H1 (cell line): ENCODE measurements at regions not wholly inside any gene's neighbourhood (a gene's known extent, or its start where the extent isn't known, plus 50 kb on each side); places are given as distances from the start of the nearest gene placed in this dataset.

ENCODE experiments used
- CTCF ChIA-PET: fragments of 300-600 bp; sonication (Branson Sonifier 250); formaldehyde crosslinking; loops from one replicate; lab custom pipeline; 2021; ENCODE audit not compliant: partially characterized antibody; lab: Charles Lee
- POLR2A ChIA-PET: fragments of 300-600 bp; sonication (Branson Sonifier 250); formaldehyde crosslinking; loops from one replicate; lab custom pipeline; 2021; ENCODE audit warnings: inconsistent platforms; ENCODE audit not compliant: partially characterized antibody; lab: Charles Lee
- DNase-seq, 2 experiments: peaks; one replicate each; pipeline versions ENCODE4 v3.0.0 to v3.0.0-alpha.2; 2010 to 2022; ENCODE audit warnings: low spot score in 2 of 2, low read depth in 1 of 2, mixed read lengths in 1 of 2
- FAIRE-seq: peaks from 2 replicates; lab custom pipeline; 2011; peaks lifted over from hg19 to GRCh38; lab: Jason Lieb, UNC
- H2AFZ ChIP-seq: 2 replicates; pipeline ENCODE4 v1.8.1; 2012; ENCODE audit warnings: low read length, inconsistent platforms
- H2AK5ac ChIP-seq: 2 replicates; pipeline ENCODE4 v1.6.1; 2013; ENCODE audit warnings: low read depth, low read length
- H2BK120ac ChIP-seq: replicated peaks from 2 replicates; pipeline ENCODE3; 2013; ENCODE audit warnings: low read depth, low read length, inconsistent platforms
- H2BK12ac ChIP-seq: 2 replicates; pipeline ENCODE4 v1.6.1; 2013; ENCODE audit warnings: low read depth, low read length
- H2BK15ac ChIP-seq: 2 replicates; pipeline ENCODE4 v1.6.1; 2013; ENCODE audit warnings: low read length
- H2BK20ac ChIP-seq: 2 replicates; pipeline ENCODE4 v1.6.1; 2013; ENCODE audit warnings: low read length
- H2BK5ac ChIP-seq: 2 replicates; pipeline ENCODE4 v1.6.1; 2013; ENCODE audit warnings: low read depth, low read length
- H3K14ac ChIP-seq: 2 replicates; pipeline ENCODE4 v1.6.1; 2013; ENCODE audit warnings: inconsistent platforms; ENCODE audit not compliant: insufficient read length
- H3K18ac ChIP-seq: 2 replicates; pipeline ENCODE4 v1.6.1; 2013; ENCODE audit warnings: low read length; ENCODE audit errors: extremely low read depth
- H3K23ac ChIP-seq: 2 replicates; pipeline ENCODE4 v1.6.1; 2013; ENCODE audit warnings: inconsistent platforms; ENCODE audit not compliant: insufficient read length
- H3K23me2 ChIP-seq: 2 replicates; pipeline ENCODE4 v1.6.1; 2013; ENCODE audit warnings: low read depth, low read length
- H3K27ac ChIP-seq: 2 replicates; pipeline ENCODE4 v1.6.1; 2011; ENCODE audit warnings: low read depth, low read length, inconsistent platforms
- H3K27me3 ChIP-seq, 4 experiments: replicated peaks in 1 of 4; 1 replicate in 1 of 4; 2 replicates in 3 of 4; pipeline versions ENCODE4 v1.6.1 to v1.8.1; 2011 to 2013; ENCODE audit warnings: low read length in 3 of 4, mild to moderate bottlenecking in 3 of 4, inconsistent platforms in 2 of 4, mixed read lengths in 2 of 4, moderate library complexity in 1 of 4; ENCODE audit not compliant: control insufficient read depth in 3 of 4, insufficient read depth in 3 of 4; ENCODE audit errors: extremely low read depth in 1 of 4
- H3K36me3 ChIP-seq, 4 experiments: 2 replicates each; pipeline versions ENCODE4 v1.6.1 to v1.8.1; 2011 to 2013; ENCODE audit warnings: mild to moderate bottlenecking in 4 of 4, low read length in 3 of 4, moderate library complexity in 2 of 4, control low read depth in 1 of 4, inconsistent platforms in 1 of 4; ENCODE audit not compliant: insufficient read depth in 4 of 4, control insufficient read depth in 2 of 4
- H3K4ac ChIP-seq: replicated peaks from 2 replicates; pipeline ENCODE3; 2013; ENCODE audit warnings: low read length, low read depth, mixed read lengths, inconsistent platforms; ENCODE audit not compliant: insufficient read length
- H3K4me1 ChIP-seq, 4 experiments: replicated peaks in 1 of 4; 1 replicate in 1 of 4; 2 replicates in 3 of 4; pipeline versions ENCODE4 v1.6.1 to v1.8.1; 2011 to 2013; ENCODE audit warnings: low read length in 3 of 4, inconsistent platforms in 2 of 4, mixed read lengths in 1 of 4; ENCODE audit not compliant: insufficient read depth in 4 of 4, control insufficient read depth in 3 of 4
- H3K4me2 ChIP-seq, 2 experiments: 2 replicates each; pipeline versions ENCODE4 v1.6.1 to v1.8.1; 2011 to 2013; ENCODE audit warnings: low read depth in 2 of 2, low read length in 2 of 2, control low read depth in 1 of 2, inconsistent platforms in 1 of 2, mild to moderate bottlenecking in 1 of 2; ENCODE audit not compliant: insufficient read depth in 1 of 2
- H3K4me3 ChIP-seq, 4 experiments: fragments of 200-600, 300-600 bp in 1 of 4; sonication (generic), shearing (Covaris generic), sonication (Bioruptor Twin) in 1 of 4; 2 replicates each; pipeline versions ENCODE4 v1.5.1 to v1.8.1; 2011 to 2016; ENCODE audit warnings: low read length in 4 of 4, low read depth in 3 of 4, control low read depth in 2 of 4, inconsistent platforms in 2 of 4, mild to moderate bottlenecking in 2 of 4, mixed read lengths in 1 of 4, moderate library complexity in 1 of 4; ENCODE audit not compliant: insufficient read depth in 2 of 4; ENCODE audit errors: extremely low read depth in 1 of 4
- H3K56ac ChIP-seq: replicated peaks from 2 replicates; pipeline ENCODE3; 2013; ENCODE audit warnings: low read depth, mild to moderate bottlenecking, mixed read lengths, low read length, inconsistent platforms; ENCODE audit not compliant: insufficient read length
- H3K79me1 ChIP-seq: 2 replicates; pipeline ENCODE4 v1.6.1; 2013; ENCODE audit warnings: low read depth, low read length, control low read depth
- H3K79me2 ChIP-seq, 2 experiments: 2 replicates each; pipeline versions ENCODE4 v1.6.1 to v1.8.1; 2012 to 2013; ENCODE audit warnings: low read length in 2 of 2, mild to moderate bottlenecking in 2 of 2, inconsistent platforms in 1 of 2; ENCODE audit not compliant: insufficient read depth in 2 of 2, control insufficient read depth in 1 of 2
- H3K9ac ChIP-seq, 4 experiments: replicated peaks in 1 of 4; 1 replicate in 1 of 4; 2 replicates in 3 of 4; pipeline versions ENCODE4 v1.6.1 to v1.8.1; 2011 to 2013; ENCODE audit warnings: low read depth in 3 of 4, low read length in 3 of 4, control low read depth in 2 of 4, mild to moderate bottlenecking in 2 of 4, moderate library complexity in 2 of 4, inconsistent platforms in 1 of 4; ENCODE audit errors: extremely low read depth in 1 of 4
- H3K9me3 ChIP-seq, 2 experiments: 2 replicates each; pipeline versions ENCODE4 v1.6.1 to v1.8.1; 2012 to 2013; ENCODE audit warnings: mild to moderate bottlenecking in 2 of 2, moderate library complexity in 2 of 2, control low read depth in 1 of 2, inconsistent platforms in 1 of 2, low read depth in 1 of 2, low read length in 1 of 2, mixed read lengths in 1 of 2; ENCODE audit not compliant: insufficient read depth in 2 of 2
- H4K20me1 ChIP-seq, 2 experiments: replicated peaks in 1 of 2; 2 replicates each; pipeline versions ENCODE3 to v1.8.1; 2011 to 2013; ENCODE audit warnings: inconsistent platforms in 2 of 2, low read length in 2 of 2, mild to moderate bottlenecking in 1 of 2; ENCODE audit not compliant: insufficient read depth in 2 of 2, control insufficient read depth in 1 of 2
- H4K5ac ChIP-seq: 2 replicates; pipeline ENCODE4 v1.6.1; 2013; ENCODE audit warnings: low read length, low read depth, mixed read lengths, inconsistent platforms; ENCODE audit not compliant: insufficient read length
- H4K8ac ChIP-seq: 2 replicates; pipeline ENCODE4 v1.8.0; 2013; ENCODE audit warnings: mild to moderate bottlenecking, moderate library complexity, low read length, inconsistent platforms; ENCODE audit not compliant: insufficient read depth; ENCODE audit errors: extremely low read depth
- H4K91ac ChIP-seq: replicated peaks from 2 replicates; pipeline ENCODE3; 2013; ENCODE audit warnings: low read length, mixed read lengths, inconsistent platforms; ENCODE audit not compliant: insufficient read length
- BRCA1 ChIP-seq: IDR thresholded peaks from 2 replicates; pipeline ENCODE4 v1.6.1; 2012; ENCODE audit warnings: low read depth, low read length, improper control_type of control experiment
- CBX8 ChIP-seq: fragments of 300-800, 300-1000 bp; sonication (generic); IDR thresholded peaks from 2 replicates; pipeline ENCODE4 v1.7.1; 2016; ENCODE audit warnings: low read depth, low read length, borderline replicate concordance
- CREB1 ChIP-seq: IDR thresholded peaks from 2 replicates; pipeline ENCODE4 v1.6.1; 2012; ENCODE audit warnings: inconsistent platforms
- CTBP2 ChIP-seq: IDR thresholded peaks from 2 replicates; pipeline ENCODE4 v1.7.0; 2011; ENCODE audit warnings: borderline replicate concordance, mild to moderate bottlenecking, moderate library complexity, mixed read lengths, low read length; ENCODE audit not compliant: insufficient read depth, insufficient read length
- GTF2F1 ChIP-seq: IDR thresholded peaks from 2 replicates; pipeline ENCODE4 v1.6.1; 2012; ENCODE audit warnings: low read depth, low read length, improper control_type of control experiment, borderline replicate concordance
- JUND ChIP-seq: IDR thresholded peaks from 2 replicates; pipeline ENCODE4 v1.6.1; 2011; ENCODE audit warnings: mild to moderate bottlenecking, improper control_type of control experiment, low read length
- KDM4A ChIP-seq: IDR thresholded peaks from one replicate; pipeline ENCODE4 v1.7.1; 2012; ENCODE audit warnings: low read depth, mild to moderate bottlenecking, moderate library complexity, low read length, inconsistent platforms; ENCODE audit not compliant: severe bottlenecking
- KDM5A ChIP-seq: fragments of 200-600 bp; IDR thresholded peaks from 2 replicates; pipeline ENCODE4 v1.7.1; 2012; ENCODE audit warnings: mild to moderate bottlenecking, low read length, inconsistent platforms, mixed read lengths
- MAFK ChIP-seq: IDR thresholded peaks from 2 replicates; pipeline ENCODE4 v1.6.1; 2012; ENCODE audit warnings: low read depth, mild to moderate bottlenecking, improper control_type of control experiment, low read length
- RBBP5 ChIP-seq: IDR thresholded peaks from 2 replicates; pipeline ENCODE4 v1.7.1; 2012; ENCODE audit warnings: low read depth, mild to moderate bottlenecking, inconsistent platforms, low read length, moderate library complexity, borderline replicate concordance
- RXRA ChIP-seq: IDR thresholded peaks from 2 replicates; pipeline ENCODE4 v1.6.1; 2011; ENCODE audit warnings: low read depth, mild to moderate bottlenecking, low read length, moderate library complexity; ENCODE audit not compliant: insufficient read depth
- SUZ12 ChIP-seq: fragments of 200-600 bp; sonication (generic); IDR thresholded peaks from 2 replicates; pipeline ENCODE4 v1.6.1; 2012; ENCODE audit warnings: mild to moderate bottlenecking, inconsistent platforms, low read length, moderate library complexity, mixed read lengths
- ZNF274 ChIP-seq: IDR thresholded peaks from 2 replicates; pipeline ENCODE4 v1.7.0; 2012; ENCODE audit warnings: low read length, borderline replicate concordance; ENCODE audit errors: extremely low read depth
- WGBS, 2 experiments: shearing (Covaris generic) in 1 of 2; methylation state at CpG; one replicate each; pipeline versions ENCODE4 v1.1.6 to v1.1.7; 2013 to 2015; ENCODE audit warnings: low lambda C conversion rate in 2 of 2, mixed read lengths in 2 of 2, inconsistent platforms in 1 of 2, low coverage in 1 of 2, missing lambda C conversion rate in 1 of 2; ENCODE audit not compliant: insufficient replicate concordance in 2 of 2, insufficient coverage in 1 of 2, insufficient read length in 1 of 2; ENCODE audit errors: extremely low coverage in 1 of 2, missing lambda C conversion rate in 1 of 2; 5-methylcytosine and 5-hydroxymethylcytosine counted together

DNA sequence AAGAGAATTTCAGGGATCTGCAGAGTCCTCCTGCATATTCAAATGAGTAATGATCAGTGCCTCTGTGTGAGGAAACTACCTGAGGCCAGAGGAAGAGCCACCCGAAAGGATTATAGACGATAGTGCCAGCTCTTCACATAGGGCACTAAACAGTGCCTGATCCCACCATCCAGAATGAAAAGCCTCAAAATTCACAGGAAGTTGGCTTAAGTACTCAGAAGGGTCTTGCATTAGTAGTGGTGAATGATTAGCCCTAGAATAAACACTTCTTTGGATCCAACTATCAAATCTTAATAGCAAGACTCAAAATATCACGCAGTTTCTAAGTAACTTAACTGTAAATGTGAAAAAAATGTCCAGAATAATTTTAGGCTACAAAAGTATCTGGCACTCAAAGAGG is 324.4 kb downstream of the ZNF674 start:
- Histone ChIP-seq H3K23me2 (no peaks in the 10 kb centered on the region), H2BK12ac (no peak overlapping the region), H3K14ac (no peak overlapping the region), H3K9ac (no peak overlapping the region), H4K91ac (no peak overlapping the region), H2AK5ac (no peak overlapping the region), H3K56ac (no peak overlapping the region), H3K27me3 (no peaks in the 10 kb centered on the region), H2BK120ac (no peak overlapping the region), H3K23ac (no peak overlapping the region), H4K20me1 (no peaks in the 10 kb centered on the region), H4K5ac (no peak overlapping the region), H3K79me1 (no peaks in the 10 kb centered on the region), H3K36me3 (no peaks in the 10 kb centered on the region), H2AFZ (no peak overlapping the region), H3K9me3 (no peaks in the 10 kb centered on the region), H3K27ac (no peak overlapping the region), H3K18ac (no peak overlapping the region), H3K4me2 (no peak overlapping the region), H3K4me1 (no peaks in the 10 kb centered on the region), H3K79me2 (no peaks in the 10 kb centered on the region), H4K8ac (no peak overlapping the region), H2BK5ac (no peak overlapping the region), H2BK20ac (no peak overlapping the region), H2BK15ac (no peak overlapping the region), H3K4ac (no peak overlapping the region), H3K4me3 (no peak overlapping the region)
- DNase-seq (no peak), FAIRE-seq (no peak)
- TF ChIP-seq KDM5A, result no peak
- no peak for TF ChIP-seq MAFK
- no peak for TF ChIP-seq KDM4A
- TF ChIP-seq BRCA1, result no peak
- no peak for TF ChIP-seq CBX8
- no peak for TF ChIP-seq RBBP5
- TF ChIP-seq CTBP2, result no peak
- no peak for TF ChIP-seq ZNF274
- TF ChIP-seq RXRA, result no peak
- TF ChIP-seq CREB1, result no peak
- no peak for TF ChIP-seq SUZ12
- TF ChIP-seq JUND, result no peak
- no peak for TF ChIP-seq GTF2F1
- ChIA-PET CTCF (no interaction called here), POLR2A (no interaction called here)
- 80% methylated on average over 3 of the region's 3 CpGs; no CpG with 5 or more reads in 1 of the 2 experiments for WGBS, 2 experiments
